Stimulated activated CD8-positive, alpha-beta memory T cell treated with anti-CD3 and anti-CD28 coated beads, Interleukin-12 subunit alpha, Interleukin-12 subunit beta, amount 100 ng/mL, for 1 hour (primary cell): ENCODE measurements at regions not wholly inside any gene's neighbourhood (a gene's known extent, or its start where the extent isn't known, plus 50 kb on each side); places are given as distances from the start of the nearest gene placed in this dataset.

Experiments used
- DNase-seq: peaks from one replicate; pipeline ENCODE4 v3.0.0-alpha.2; 2020; ENCODE audit warnings: low read depth

GRCh38 chr17:34527908-34528470 lies 51.4 kb upstream of the TMEM132E start:
- no peak for DNase-seq

- no peak for DNase-seq
These were observed 52.1 kb upstream of the TMEM132E start for GRCh38 chr17:34527136-34527907.

GRCh38 chr17:34525651-34526050 lies 53.7 kb upstream of the TMEM132E start:
- DNase-seq, result no peak

GRCh38 chr17:34521955-34522354 lies 57.4 kb upstream of the TMEM132E start:
- no peak for DNase-seq

GRCh38 chr17:34519282-34519681 lies 60.1 kb upstream of the TMEM132E start:
- DNase-seq, result no peak

GRCh38 chr17:34517406-34517805 lies 62.0 kb upstream of the TMEM132E start:
- no peak for DNase-seq

DNA sequence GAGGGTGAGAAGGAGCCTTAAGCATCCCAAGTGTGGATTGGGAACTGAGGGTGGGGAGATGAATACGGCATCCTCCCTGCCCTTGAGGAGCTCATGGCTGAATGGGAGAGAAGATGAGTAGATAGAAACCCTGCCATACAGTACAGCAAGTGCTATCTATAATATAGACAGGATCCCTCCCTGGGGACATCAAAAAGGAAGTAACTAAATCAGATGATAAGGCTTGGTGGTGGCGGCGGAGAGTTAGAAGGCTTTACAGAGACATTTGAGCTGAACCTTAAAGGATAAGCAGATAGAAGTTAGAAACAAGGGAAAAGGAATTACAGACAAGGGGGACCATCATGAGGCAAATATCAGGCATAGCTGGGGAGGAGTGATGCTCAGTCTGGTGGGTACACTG lies 67.5 kb upstream of the TMEM132E start:
- no peak for DNase-seq

GRCh38 chr17:34511265-34511664 lies 68.1 kb upstream of the TMEM132E start:
- DNase-seq, result no peak

DNA sequence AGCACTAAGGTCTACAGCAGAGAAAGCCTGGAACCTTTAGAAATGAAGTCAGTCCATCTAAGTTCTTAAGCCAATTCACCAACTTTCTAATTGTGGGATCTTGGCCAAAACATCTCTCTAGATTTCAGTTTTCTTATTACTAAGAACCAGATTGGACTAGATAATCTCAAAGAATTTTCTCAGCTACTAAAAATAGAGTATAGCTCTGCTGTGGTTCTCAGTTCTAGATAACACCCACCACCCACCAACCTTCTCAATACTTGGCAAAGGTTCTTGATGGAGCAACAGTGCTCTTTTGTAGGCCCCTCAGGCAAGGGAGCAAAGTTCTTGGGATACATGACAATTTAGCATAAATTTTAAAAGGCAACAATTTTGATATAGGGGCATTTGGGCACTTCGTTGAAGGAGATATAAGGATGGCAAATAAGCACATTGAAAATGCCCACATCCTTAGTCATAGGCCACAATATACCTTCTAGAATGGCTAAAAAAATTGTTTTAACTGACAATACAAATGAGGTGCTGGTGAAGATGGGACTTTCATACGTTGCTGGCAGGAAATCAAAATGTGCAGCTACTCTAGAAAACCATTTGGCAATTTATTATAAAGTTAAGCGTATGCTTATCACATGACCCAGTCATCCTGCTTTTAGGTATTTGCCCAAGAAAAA lies 74.4 kb upstream of the TMEM132E start:
- DNase-seq, result no peak

GRCh38 chr17:34503528-34504195 lies 75.7 kb upstream of the TMEM132E start:
- DNase-seq, result no peak

DNA sequence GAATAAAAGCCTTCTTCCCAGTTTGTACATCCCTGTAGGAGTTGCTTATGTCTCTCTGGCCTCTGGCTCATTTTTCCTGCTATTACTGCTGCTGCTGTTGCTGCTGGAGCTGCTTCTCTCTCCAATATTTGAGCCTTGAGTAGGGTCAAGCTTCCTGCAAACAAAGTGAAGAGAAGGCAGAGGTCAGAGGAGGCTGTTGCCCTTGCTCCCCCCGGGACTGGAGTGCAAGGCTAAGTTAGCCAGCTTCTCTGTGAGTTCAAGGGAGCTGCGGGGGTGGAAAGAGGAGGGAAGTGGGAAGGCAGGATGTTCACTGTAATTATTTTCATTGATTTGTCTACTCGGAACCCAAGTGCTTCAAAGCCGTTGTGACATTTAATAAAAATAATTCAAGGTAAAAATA lies 77.0 kb upstream of the TMEM132E start:
- no peak for DNase-seq

DNA sequence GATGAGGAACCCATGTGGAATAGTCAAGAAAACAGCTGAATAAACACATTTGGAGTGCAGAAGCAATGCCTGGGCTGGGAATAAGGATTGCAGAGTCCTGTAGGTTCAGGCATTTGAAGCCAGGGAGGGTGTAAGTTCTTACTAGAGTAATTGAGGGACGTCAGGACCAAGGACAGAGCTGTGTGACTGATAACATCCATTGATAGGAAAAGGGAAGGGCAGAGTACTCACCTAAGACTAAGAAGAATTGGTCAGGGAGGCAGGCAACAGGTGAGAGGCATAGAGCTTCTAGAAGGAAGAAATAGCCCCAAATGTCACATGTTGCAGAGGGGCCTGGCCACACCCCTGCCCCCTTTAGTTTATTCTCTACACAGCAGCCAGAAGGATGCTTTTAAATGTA lies 79.8 kb upstream of the TMEM132E start:
- no peak for DNase-seq

- no peak for DNase-seq
These were observed 85.5 kb upstream of the TMEM132E start for GRCh38 chr17:34493917-34494316.

- DNase-seq, result no peak
These were observed 91.8 kb upstream of the TMEM132E start for GRCh38 chr17:34487626-34488025.

DNA sequence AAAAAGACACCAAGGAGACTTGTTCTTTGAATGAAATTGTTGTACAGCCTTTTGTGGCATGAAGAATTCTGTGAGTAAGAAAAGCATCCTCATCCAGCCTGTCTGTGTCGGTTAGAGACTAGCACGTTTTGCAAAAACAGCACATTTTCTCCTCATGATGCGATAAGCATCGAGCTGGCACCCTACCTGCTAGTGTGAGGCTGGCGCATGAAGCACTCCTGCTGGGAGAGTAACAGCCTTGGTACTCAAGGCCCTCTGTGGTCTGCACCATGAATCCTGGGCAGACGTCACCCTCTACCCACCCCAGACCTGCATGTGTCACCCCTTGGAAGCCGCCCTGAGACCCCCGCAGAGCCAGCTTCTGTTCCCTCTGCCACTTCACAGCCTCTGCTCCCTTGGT lies 92.6 kb upstream of the TMEM132E start:
- no peak for DNase-seq

- no peak for DNase-seq
These were observed 93.4 kb upstream of the TMEM132E start for GRCh38 chr17:34485999-34486398.

DNA sequence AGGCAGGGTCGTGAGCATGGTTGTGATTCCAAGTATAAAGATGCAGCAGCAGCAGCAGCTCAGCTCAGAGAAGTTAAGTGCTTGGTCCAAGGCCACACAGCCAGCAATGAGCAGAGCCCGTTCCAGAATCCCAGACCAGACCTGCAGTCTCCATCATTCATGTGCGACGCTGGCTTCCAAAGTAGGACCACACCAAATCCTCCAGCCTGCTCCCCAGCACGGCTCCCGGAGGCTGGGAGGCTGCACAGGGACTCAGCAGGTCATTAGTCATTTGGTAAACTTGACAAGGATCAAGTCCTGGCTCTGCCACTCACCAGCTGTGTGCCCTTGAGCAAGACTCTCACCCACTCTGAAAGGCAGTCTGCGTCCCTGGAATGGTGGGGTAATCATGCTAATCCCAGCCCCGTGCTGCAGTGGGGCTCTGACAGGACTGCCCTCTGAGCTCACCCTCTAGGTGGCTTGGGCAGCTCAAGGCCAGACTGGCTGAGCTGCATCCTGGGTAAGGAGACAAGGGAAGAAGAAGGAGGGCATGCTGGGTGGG lies 95.1 kb upstream of the TMEM132E start:
- no peak for DNase-seq

- DNase-seq, result no peak
These were observed 96.7 kb upstream of the TMEM132E start for GRCh38 chr17:34482730-34483129.

DNA sequence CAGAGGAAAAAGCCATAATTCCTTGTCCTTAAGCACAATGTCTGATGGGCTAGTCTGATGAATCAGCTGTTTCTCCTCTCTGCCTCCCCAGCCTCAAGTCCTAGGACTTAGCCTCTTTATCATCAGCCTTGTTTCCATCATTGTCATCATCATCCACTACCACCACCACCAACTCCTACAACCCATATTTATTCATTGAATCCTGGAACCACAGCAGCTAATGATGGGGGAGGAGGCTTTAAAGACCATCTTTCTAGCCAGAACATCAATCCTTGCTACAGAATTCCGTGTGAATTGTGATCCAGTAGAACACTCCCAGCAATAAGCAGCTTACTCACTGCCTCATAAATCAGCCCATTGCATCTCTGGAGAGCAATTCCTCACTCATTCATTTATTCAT lies 97.6 kb upstream of the TMEM132E start:
- no peak for DNase-seq

GRCh38 chr17:34479371-34479770 lies 100.0 kb upstream of the TMEM132E start:
- DNase-seq, result no peak

DNA sequence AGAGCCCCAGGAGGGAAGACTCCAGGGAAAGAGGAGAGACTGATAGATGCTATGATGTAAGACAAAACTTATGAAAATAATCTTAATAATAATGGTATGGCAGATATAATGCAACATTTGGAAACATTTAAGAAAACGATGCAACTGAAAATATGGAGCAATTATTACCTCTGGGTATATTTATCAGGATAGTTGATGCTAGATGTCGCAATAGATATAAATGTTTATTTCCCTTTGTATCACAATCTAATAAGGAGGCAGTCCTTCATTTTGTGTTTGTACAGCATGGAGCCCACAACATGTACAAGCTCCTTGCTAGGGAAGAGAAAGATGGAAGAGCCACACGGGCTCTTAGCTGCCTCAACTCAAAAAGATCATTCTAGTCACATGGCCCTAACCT lies 101.1 kb upstream of the TMEM132E start:
- no peak for DNase-seq

DNA sequence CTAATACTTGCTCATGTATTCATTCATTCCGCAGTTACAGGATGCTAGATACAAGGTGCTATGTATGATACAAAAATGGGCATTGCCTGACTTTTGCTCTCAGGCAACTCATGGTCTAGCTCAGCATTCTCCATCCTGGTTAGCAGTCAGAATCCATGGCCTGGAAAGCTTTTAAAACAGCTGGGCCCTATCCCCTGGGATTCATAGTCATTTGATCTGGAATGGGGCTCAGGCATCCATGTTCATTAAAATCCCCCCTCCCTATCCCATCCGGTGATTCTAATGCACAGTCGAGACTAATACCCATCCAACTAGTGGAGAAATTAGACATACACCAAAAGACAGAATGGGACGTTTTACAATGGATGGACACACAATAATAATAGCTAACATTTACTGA lies 104.1 kb upstream of the TMEM132E start:
- no peak for DNase-seq

- no peak for DNase-seq
These were observed 104.7 kb upstream of the TMEM132E start for GRCh38 chr17:34474706-34475105.
